SHP77 (cell line): ENCODE measurements at regions not wholly inside any gene's neighbourhood (a gene's known extent, or its start where the extent isn't known, plus 50 kb on each side); places are given as distances from the start of the nearest gene placed in this dataset.
"Not testable (repeated sequence)": the region's sequence is repeated elsewhere in the genome, so short reads cannot be mapped to it uniquely, and the experiment has no call there.

Experiments used
- DNase-seq, 2 experiments: peaks; one replicate each; lab custom pipeline; 2025; lab: John Stamatoyannopoulos, UW

DNA sequence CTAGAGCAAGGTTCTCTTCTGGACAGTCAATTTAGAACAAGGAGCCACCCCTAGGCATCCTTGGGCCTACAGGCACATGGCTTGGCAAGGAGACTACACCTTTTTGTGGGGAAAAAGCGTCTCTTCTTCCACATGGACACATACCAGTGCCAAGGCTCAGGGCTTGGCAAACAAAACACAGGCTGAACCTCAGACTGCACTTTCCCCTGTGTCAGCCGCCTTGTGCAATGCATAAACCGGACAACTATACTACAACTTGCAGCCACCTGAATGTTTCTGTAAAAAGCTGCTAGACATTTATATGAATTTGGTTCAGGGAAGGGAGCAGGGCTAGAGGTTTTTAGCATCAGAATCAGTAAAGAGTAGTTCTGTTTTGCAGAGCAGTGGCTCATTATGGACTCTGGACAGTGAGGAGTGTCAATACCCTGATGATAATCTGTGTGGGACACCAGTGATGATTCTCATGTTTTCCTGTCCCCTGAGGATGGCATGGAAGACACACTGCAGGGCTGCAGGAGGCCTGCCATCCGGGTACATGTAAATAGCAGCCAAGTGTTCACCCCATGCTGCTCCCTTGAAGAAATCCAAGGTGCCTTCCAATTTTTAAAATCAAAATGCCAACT, 118.9 kb downstream of the GATA3 start:
- DNase-seq, result no peak

DNA sequence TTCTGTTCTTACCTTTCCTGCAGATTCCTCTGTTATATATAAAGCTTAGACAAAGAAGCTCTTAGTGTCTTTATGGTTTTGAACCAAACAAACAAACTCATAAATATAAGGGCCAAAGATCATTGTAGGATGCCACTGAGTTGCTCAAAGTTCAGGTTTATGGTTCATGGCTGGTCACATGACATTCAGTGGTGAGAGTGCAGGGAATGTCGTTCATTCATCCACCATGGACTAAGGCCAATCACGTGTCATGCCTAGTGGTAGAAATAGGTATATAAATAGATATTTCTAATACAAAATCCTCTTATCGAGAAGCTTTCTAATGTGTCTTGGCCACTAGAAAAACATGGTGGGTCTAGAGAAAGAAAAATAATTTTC, 119.4 kb downstream of the GATA3 start:
- no peak for DNase-seq

DNA sequence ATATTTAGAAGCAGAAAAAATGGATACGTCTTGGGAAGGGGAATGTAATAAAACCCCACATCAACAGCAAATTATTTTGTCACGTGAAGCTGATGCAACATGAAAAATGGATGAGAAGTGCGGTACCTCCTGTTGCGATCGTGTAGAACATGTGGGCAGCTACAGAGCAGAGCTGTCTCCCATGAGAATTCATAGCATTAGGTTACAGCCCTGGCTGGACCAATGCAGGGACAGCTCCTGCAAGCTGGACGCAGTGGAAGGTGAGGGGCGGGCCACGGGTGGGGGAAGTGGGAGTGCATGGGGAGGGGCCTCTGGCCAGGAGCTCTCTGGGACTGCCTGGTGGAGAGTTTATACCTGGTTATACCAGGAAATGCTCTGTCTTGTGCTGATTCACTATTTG, 120.3 kb downstream of the GATA3 start:
- DNase-seq, result no peak

DNA sequence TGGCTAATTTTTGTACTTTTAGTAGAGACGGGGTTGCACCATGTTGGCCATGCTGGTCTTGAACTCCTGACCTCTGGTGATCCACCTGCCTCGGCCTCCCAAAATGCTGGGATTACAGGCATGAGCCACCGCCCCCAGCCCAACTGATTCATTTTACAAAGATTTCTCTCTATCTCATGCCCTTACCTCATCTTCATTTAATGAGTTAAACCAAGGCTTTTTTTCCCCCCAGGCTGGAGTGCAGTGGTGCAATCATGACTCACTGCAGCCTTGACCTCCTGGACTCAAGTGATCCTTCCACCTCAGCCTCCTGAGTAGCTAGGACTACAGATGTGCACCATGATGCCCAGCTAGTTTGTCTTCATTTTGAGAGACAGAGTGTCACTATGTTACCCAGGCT, 123.0 kb downstream of the GATA3 start:
- DNase-seq, result not testable (repeated sequence)

DNA sequence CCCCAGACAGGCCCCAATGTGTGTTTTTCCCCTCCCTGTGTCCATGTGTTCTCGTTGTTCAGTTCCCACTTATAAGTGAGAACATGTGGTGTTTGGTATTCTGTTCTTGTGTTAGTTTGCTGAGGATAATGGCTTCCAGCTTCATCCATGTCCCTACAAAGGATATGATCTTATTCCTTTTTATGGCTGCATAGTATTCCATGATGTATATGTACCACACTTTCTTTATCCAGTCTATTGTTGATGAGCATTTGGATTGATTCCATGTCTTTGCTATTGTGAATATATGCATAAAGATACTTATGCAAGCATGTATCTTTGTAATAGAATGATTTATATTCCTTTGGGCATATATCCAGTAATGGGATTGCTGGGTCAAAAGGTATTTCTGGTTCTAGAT, 125.3 kb downstream of the GATA3 start:
- not testable (repeated sequence) for DNase-seq

DNA sequence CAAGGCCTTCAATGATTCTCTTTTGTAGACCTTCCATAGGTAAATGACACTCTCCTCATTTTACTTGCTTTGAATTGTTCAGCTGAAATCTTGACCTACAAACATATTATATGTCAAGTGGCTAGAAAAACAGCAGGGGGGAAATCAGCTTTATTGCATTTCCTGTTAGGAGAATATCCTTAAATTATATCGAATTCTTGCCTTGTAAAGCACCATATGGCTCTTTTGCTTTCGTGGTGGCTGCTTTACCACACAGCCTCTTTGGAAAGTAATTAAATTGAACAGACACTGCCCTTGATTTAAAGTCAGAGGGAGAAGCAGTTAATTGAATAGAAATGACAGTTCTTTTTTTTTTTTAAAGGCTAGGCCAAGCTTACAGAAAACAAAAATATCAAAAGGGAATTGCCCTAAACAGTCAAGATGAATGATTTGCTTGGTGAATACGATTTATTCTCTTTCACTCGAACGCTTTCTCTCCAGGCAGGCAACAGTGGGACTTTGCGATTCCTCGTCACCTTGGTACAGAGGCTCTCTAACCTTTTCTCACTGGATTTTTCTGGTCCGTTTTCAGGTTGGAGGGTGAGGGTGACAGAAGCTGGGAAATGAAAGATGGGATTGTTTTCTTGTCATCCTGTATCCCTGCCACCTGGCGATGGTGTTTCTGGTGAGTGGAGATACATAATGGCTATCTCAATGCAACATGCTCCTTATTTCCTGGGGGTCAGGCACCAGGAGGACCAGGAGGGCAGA, 126.0 kb downstream of the GATA3 start:
- DNase-seq, result no peak

DNA sequence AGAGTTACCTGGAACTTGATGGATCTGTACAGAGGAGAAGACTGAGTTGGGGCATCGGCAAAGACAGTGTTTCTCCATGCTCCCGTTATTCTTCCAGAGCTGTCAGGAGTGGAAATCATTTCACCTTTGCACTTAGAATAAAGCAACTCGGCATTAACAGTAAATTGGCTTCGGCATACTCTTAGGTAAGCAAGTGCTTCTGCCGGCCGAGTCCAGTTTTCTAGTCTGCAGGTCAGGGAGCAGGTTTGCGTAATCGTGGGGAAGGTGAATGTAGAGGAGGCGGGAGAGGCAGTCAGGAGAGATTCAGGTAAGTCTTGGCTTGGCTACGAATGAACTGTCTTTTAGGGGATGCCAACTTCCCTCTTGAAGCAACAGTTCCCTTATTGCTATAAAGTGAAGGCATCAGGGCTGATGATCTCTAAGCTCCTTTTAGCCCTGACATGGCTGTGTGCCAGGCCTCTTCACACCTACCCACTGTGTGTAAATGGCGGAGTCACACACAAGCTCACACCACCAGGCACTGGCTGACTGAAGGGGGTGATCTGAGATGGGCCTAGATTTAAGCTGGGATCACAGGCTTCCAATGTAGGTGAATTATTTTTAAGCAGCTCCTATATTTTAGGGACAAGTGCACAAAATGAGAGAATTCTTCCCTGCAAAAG, 127.1 kb downstream of the GATA3 start:
- DNase-seq, result no peak

DNA sequence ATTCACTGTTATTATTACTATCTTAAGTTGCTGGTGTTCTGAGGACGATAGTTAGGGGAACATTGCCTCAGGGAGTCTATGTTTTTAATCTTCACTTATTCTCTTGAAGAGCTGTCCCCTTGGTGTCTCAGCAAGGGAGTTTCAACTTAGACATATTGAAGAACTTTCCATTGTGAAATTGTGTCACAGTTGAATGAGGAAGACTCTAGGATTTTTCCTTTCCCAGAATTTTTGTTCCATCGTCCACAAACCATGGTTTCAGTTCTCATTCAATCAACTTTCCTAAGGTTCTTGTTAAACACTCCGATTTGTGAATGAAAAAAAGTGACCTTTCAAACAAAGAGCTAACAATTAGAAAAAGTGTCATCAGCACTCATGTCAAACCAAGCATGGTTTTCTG, 128.3 kb downstream of the GATA3 start:
- DNase-seq, result no peak

DNA sequence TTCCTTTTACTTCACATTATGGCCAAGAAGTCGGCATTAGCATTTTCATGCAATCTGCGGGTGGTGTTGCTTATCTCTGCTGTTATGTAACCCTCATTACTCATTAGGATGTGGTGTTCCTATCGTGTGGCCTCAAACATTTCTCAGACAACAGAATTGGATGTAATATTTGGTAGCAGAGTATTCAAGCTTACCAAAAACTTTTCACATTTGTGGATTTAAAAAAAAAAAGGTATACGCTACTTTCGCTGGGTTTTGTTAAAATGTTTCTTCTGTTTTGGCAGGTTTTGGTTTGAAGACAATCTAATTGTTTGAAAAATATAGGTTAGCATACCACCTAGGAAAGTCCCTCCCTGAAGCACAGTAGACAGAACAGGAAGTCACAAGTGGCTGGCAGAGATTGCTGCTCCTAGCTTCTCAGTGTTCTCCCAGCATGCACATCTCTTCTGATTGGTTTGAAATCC, 128.8 kb downstream of the GATA3 start:
- no peak for DNase-seq

DNA sequence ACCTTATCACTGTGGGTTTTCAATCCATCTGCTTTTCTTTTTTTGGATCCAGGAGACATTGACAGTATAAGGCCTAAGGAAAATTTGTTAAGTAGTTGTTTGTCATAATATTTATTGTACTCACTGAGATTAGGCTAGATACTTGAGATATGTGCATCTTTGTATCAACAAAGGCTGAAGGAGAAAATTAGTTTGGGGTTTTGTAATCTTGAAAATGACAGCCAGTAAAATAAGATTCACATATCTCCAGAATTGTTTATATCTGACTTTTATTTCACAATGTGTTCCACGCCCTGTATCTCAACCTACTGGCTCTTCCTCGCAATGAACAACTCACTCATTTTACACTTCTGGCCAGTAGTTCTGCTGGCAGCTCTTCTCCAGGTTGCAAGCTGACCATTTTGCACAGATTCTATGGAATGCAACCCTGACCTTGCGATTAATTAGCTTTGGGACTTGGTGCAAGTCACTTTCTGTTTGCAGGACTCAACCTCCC, 132.7 kb downstream of the GATA3 start:
- DNase-seq, result no peak

DNA sequence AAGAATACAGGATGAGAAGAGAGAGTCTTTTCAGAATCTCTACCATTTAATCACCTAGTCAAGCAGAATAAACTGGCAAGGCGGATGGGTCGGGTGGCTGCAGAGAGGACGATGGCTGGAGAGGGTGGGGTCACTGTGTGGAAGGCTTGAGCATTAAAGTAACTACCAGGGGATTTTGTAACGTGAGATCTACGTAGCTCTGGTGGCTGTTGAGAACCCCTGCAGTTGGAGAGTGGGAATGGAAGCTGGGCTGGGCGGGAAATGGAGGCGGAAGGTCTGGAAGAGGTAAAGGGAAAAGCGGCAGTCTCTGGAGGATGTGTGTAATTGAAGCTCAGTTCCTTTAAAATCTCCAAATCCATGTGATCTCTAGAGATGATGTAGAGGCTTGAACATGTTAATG, 135.0 kb downstream of the GATA3 start:
- no peak for DNase-seq

DNA sequence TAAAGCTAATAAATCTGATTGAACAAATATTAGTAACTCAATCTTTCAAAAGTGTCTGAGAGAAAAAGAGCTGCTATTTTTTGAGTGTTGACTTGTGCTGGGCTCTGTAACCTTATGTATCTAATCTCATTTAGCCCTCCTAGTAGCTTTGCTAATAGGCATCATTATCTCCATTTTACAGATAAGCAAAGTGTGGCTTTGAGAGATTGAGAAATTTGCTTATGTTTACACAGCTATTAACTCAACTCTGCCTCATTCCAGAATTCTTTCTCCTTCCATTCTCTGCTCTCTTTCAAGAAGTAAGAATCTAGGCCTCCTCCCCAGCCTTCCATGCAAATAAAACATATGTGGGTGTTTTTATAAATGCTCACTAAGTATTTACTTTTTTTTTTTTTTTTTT, 137.8 kb downstream of the GATA3 start:
- DNase-seq, result no peak

DNA sequence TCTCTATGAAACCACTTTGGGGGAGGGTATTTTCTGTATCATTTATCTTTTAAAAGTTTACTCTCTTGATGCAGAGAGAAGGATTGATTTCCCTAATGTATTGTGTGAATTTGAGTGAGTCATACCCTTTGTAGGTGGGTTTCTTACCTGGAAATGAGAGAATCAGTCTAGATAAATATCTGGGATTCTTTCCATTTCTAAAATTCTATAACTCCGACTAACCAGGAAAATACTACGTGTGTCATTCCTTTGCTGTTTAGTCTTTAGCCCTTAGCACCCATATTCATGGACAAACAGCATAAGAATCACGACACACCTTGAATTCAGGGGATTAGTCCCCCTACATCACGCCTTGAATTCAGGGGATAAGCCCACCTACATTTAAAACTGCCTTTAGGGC, 139.1 kb downstream of the GATA3 start:
- no peak for DNase-seq

DNA sequence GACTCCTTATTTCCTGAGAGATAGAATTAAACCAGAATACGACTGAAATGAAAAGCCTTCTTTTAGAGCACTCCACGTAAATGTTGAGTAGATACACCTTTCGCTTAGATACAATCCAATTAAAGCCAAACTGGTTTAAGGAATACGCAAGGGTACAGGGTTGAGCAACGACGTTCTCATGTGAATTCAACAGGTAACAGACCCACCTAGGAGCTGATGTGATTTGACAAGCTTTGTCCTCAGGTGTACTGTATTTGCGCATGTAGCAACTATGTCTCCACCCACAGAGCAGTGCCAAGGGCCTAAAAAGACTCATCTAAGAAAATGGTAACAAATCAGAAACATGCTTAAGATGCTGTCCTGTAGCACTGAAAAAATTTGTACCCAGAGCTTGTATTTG, 139.6 kb downstream of the GATA3 start:
- no peak for DNase-seq

DNA sequence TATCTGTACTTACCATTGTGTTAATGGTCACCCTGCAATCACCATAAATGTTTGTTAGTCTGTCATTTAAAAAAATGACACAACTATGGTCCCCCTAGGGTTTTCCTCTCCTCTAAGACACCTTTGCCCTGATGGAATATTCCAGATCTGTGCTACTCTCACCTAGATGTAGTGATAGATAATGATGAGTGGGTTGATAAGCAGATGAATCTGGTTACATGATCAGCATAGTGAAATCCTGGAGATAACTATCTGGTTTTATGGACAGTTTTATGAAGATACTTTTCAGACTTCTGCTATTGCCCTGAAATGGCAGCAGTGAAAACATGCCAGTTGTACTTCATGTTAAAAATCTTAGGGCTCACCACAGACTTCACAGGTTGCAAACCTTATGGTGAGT, 152.4 kb downstream of the GATA3 start:
- no peak for DNase-seq

DNA sequence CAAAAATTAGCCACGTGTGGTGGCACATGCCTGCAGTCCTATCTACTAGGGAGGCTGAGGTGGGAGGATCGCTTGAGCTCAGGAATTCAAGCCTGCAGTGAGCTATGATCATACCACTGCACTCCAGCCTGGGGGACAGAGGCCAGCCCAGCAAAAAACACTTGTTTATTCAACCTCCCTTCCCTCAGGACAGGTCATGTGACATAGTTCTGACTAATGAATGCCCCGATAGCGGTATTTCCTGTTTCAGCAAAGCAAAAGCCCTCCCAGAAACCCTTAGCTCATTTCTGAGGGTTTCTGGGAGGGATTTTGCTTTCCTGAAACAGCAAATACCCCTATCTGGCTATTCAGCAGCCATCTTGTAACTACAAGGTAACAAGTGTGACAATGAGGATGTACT, 157.1 kb downstream of the GATA3 start:
- no peak for DNase-seq

DNA sequence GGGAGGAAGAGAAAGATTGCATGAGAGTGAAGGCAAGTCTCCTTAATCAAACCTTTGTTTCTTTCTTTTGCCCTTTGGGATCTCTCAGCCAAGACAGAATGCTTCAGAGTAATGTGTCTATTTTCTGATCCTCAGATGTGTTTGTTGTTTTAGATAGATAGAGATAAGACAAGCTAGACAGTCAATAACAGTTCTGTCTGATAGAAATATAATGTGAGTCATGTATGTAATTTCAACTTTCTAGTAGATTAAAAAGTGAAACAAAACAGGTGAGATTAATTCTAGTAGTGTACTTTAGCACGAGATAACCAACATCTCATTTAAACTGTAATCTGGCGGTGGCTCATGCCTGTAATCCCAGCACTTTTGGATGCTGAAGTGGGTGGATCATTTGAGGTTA, 159.2 kb downstream of the GATA3 start:
- DNase-seq, result no peak

DNA sequence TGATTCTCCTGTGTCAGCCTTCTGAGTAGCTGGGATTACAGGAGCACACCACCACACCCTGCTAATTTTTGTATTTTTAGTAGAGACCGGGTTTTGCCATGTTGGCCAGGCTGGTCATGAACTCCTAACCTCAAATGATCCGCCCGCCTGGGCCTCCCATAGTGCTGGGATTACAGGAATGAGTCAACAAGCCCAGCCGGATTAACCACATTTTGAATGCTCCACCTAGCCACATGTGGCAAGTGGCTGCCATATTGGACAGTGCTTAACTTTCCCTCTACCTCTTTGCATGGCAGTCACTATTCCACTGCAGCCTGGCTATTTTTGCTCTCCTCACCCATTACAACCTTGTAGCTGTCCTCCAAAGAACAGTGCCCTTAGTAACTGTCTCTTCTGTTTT, 160.1 kb downstream of the GATA3 start:
- DNase-seq, result no peak

DNA sequence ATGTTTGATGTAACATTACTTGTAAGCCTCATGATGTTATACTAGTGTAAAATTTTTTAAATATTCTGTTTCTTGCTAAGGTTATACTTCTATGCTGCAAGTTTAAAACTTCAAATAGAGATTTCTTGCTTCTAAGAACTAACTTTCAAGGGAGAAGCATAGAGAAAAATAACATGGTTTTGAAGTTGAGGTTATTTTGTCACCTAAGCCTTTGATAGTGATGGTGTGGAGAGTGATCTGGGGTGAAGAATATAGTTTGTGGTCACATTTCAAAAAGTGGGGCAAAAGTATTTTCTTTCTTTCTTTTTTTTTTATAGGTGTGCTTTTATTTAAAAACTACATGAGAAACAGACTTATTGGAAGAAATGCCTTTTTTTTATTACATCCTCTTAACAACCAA, 162.4 kb downstream of the GATA3 start:
- no peak for DNase-seq

DNA sequence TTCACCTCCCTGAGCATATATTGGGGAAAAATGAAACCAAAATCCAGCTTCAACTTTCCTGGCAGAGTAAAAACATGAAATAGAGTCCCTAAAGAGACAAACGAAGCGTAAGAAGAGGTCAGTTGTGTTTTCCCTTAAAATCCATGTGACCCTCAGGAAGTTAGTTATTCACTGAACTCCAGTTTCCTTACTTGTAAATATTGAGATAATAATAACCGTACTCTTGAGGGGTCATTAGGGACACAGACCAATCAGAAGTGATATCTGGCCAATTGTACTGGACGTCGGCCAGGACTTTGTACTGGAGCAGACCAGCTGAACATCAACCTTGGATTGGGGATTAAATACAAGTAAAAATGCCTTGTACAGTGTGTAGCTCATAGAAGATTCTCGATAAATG, 167.0 kb downstream of the GATA3 start:
- no peak for DNase-seq

DNA sequence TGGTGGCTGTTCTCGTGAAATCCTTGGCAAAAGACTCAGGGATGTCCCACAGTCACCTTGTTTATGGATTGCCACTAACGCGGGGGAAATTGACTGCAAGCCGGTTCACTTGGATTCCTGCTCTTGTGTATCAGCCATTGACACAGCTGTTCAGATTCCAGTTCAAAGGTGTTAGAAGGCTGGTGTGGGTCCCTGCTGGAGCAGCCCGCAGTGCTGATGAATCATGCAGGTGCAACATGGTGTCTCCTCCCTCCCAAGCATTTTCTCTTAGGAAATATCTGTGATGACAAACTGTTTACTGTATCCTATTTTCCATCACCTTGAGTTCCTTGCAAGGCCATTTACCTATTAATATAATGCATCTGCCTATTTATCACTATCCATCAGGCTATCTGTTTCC, 170.1 kb downstream of the GATA3 start:
- DNase-seq, result no peak

DNA sequence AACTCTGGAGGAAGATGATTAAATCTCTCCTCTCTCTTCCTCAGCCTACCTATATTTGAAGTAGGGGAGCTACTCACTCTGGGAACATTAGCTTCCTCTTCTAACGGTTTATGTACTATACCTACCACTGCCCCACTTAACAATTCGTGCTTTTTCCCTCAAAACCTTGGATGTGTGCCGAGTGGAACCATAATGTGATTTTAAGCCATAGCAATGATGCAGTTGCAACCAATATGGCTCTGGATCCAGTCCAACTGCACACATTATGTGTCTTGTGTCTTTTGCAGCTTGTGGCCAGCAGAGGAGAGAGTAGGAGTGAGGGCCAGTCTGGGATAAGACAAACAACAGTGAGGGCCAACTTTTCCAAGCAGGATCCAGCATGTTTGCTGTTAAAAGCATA, 170.7 kb downstream of the GATA3 start:
- DNase-seq, result no peak

DNA sequence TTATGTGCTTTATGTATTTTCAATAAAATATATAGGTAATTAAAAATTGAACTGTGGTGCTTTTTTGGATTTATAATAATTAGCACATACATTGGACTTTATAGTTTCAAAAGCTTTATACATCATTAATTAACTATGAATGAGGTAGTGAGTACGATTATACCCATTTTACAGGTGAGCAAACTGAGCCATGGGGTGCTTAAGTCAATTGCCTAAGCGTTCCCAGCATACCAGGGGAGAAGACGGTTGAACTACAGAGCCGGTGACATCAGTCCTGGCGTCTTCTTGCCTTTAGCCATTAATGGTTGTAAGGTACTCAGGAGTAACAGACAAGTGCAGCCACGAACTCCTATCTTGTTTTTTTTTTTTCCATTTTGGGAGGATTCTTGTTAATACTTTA, 172.8 kb downstream of the GATA3 start:
- no peak for DNase-seq
